Embryonic facial prominence (tissue), 1 donor: ENCODE measurements at regions not wholly inside any gene's neighbourhood (a gene's known extent, or its start where the extent isn't known, plus 50 kb on each side); places are given as distances from the start of the nearest gene placed in this dataset.
"Not testable (repeated sequence)": the region's sequence is repeated elsewhere in the genome, so short reads cannot be mapped to it uniquely, and the experiment has no call there.

Source experiments
- DNase-seq: peaks from one replicate; pipeline ENCODE4 v3.0.0-alpha.2; 2016; ENCODE audit errors: extremely low spot score

DNA sequence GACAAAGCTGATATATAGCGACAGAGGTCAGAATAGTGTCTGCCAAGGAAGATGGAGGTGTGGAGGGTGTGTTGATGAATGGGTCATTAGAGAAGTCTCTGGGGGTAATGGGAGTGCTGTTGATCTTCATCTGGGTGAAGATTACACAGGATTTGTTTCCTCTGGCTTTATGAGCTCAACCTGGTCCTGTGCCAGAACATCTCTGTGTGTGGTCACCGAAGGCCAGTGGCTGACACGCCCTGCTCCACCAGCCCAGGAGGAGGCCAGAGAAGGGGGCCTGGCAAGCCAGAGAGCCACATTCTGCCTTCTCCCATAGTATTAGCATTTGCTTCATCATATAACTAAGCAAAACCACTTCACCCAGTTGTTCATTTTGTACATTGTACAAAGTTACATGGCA lies 121.1 kb downstream of the ZNF621 start:
- DNase-seq: no peak

DNA sequence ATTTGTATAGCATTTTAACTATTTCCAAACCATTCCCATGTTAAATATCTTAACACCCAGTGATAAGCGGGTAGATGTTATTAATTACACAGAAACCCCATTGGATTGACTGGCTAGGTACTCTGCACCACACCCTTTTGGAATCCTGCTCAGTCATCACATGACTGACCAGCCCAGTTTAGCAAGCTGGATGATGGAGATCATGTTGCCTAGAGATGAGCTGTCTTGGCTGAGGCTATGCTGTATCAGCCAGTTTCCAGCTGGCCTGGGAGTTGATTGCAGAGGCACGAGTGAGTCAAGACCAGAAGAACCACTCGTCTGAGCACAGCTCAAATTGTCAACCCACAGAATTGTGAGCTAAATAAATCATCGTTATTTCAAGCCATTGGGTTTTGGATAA lies 124.6 kb downstream of the ZNF621 start:
- no peak for DNase-seq

DNA sequence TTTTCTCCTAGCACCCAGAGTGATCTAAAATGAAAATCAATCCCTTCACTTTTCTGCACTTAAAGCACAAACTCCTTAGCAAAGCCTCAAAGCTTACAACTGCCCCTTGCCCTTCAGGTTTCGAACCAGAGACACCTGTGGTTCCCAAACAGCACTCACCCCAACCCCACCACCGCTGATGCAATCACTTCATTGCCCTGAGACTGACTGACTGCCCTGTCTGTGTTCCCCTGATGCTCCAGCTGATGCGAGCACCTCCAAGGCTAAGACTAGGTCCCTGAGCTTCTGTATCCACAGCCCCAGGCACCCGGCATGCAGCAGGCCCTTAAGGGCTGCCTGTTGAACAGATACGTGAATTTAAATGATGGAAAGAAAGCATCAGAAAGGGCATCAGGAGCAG lies 127.3 kb downstream of the ZNF621 start:
- no peak for DNase-seq

DNA sequence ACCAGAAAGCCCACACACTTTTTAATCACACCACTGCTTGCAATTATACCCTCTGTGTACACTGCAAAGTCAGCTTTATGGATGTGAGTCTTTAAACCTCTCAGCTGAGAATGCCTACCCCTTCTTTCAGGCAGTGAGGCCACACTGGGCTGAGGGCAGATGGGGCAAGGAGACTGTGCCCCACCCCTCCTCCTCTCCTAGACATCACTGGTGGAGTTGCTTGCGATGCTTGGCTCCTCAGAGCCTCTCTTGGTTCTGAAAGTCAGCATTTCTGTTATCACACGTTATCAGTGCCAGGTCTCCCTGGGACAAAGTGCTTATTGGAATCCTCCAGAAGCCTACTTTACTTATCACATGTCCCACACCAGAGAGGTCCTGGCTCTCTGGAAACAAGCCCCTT lies 128.2 kb downstream of the ZNF621 start:
- DNase-seq: no peak

DNA sequence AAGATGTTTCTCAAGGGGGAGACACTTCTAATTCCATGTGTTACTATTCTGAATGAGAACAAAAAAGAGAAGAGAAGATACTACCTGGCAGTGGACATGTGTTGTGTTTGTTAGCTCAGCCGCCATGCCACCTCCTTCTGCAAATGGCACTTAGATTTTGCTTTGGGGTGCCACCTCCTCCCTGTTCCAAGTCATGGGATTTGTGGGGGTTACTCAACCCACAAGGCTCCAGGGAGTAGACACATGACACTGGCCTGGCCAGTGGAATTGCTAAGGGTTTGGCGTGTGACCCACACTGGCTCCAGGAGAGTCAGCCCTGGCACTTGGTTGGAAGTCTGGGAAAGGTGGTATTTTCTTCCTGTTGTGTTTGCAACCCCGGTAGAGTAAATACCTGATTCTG lies 129.1 kb downstream of the ZNF621 start:
- no peak for DNase-seq

DNA sequence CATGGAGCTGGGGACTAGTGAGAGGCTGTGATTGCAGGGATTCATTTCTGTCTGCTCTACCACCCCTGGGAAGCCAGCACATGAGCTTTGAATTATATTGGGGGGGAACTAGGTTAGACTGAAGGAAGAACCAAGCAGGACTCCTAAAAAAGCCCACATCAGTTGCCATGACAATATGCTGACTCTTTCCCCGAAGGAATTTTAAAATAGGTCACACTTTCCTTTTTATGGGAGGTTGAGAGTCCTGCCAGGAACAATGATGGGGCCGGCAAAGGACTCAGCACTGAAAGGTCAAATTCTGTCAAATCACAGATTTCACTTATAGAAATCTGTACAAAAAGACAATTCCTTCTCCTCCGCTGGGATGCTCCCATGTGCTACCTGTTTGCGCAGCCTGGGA lies 130.8 kb downstream of the ZNF621 start:
- no peak for DNase-seq

DNA sequence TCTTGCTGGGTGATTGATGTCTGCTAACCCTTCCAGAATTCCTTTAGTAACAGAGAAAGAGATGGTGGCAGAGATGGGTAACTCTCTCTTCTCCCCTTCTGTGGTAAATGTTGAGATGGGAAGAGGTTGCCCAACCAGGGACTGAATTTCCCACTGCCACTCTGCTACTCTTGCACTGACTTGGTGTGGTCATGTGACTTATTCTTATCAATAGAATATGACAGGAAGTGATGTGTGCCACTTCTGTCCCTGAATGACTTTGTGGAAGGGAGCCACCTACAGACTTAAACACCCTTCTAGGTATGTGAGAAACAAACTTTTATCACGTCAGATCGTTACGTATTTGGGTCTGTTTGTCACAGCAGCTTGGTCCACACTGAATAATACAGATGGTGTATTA lies 132.9 kb downstream of the ZNF621 start:
- no peak for DNase-seq

DNA sequence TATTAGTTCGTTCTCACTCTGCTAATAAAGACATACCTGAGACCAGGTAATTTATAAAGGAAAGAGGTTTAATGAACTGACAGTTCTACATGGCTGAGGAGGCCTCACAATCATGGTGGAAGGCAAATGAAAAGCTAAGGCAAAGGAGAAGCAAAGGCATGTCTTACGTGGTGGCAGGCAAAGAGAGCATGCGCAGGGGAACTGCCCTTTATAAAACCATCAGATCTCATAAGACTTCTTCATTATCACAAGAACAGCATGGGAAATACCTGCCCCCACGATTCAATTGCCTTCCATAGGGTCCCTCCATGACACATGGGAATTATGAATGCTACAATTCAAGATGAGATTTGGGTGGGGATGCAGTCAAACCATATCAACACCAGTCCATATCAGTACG lies 133.5 kb downstream of the ZNF621 start:
- no peak for DNase-seq

DNA sequence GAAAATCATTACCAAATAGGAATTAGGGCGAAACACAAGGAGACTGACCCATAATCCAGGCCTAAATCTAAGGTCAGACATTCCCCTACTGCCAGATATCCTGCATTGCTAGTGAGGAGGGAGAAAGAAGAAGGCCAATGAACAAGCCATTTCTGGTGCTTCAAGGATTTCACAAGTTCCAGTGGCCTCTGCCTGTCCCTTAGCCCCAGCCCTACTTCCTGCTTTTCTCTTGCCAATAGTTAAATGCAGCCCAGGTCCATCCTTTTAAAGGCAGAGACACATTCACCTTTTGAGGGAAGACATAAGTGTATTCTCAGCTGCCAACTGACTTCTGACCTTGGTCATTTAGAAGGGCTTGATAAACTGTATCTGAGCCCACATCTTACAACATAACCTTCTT lies 135.8 kb downstream of the ZNF621 start:
- DNase-seq: no peak

DNA sequence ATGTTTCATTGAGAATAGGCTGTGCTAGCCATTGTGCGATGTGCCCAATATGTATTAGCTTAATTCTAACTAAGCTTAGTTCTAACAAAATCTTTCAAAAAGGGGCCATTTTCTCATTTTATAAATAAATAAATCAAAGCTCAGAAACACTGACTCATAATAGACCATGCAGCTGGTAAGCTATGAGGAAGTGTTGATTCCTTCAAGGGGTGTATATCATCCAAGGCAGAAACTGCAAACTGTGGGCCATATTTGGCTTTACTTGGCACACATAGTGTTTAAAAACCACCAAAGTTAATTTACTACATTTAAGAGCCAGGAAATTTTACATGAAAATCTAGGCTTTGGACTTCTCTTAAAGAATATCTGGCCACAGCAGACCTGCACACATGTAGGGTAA lies 136.5 kb downstream of the ZNF621 start:
- no peak for DNase-seq

DNA sequence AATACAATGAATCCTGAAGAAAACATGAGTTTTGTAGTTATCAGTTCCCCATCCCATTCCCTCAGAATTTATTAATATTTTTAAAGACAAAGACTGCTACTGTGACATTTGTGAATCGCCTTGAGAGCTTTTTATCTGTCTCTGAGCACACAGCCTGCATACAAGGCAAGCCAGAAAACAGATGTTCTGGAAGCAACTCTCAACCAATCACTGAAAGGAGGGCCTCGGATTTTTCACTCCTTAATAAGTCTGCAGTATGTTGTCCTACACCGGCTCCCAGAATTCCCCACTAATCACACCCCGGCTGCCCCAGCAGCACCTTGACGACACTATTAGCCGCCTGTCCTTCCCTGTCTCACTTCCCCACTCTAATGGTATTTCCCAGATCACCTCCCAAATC lies 138.5 kb downstream of the ZNF621 start:
- no peak for DNase-seq

DNA sequence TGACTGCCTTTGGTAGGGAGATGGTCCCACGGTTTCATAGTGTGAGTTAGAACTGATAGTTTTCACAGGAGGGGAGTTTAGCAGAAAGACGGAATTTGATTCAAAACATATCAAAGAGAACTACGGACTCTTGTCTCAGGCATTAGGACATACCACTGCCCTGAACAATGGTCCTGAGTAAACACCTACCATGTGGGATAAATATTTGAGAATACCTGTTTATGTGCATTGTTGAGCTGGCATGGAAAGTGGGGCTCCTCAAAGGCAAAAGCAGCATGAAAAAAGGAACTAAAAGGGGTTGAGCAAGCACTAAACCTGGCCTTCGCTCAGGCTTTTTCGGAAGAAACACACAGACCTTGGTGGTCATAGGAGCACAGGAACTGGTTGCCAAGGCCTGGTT lies 144.4 kb downstream of the ZNF621 start:
- DNase-seq: no peak

DNA sequence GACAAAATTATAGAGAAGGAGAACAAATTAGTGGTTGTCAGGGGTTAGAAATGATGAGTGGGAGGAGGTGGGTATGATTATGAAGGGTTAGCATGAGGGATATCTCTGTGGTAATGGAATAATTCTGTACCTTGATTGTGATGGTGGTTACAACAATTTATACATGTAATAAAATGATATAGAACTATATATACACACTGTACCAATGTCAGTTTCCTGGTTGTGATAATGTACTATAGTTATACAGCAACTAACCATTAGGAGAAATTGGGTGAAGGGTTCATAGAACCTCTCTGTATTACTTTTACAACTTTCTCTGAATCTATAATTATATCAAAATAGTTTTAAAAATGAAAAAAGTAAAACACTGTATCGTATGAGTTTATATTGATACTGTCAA lies 148.1 kb downstream of the ZNF621 start:
- no peak for DNase-seq

DNA sequence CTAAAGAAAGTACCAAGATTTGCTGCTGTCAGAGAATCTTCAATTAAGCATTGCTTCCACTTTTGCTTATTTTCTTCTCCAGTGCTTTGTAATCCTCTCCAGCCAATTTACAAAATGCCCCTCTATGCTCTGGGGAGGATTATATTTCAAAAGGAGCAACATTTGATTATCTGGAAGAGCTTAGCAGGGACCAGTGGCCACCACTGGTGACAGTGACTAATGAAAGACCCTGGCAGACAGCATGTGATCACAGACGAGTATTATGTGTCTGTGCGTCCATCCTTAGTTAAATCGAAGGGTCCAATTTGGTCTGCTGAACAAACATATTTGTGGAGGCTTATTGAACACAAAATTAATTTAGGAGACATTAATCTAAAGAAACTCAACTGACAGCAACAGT lies 152.6 kb downstream of the ZNF621 start:
- DNase-seq: no peak

DNA sequence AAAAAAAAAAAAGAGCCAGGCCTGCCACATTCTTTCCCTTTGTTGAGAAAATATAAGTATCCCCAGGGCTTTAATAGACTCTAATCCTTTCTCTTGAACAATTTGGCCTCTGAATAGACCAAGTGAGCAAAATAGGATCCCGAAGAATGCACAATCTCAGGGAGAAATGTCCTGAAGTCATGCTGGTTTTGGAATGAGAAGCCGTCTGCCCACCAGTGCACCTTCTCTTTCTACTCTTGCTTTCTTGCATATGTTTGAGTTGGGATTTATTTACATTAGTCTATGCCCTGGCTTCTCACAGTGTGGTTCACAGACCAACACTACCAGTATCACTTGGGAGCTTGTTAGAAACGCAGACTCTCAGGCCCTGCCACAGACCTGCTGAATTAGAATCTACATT lies 153.0 kb downstream of the ZNF621 start:
- DNase-seq: no peak

DNA sequence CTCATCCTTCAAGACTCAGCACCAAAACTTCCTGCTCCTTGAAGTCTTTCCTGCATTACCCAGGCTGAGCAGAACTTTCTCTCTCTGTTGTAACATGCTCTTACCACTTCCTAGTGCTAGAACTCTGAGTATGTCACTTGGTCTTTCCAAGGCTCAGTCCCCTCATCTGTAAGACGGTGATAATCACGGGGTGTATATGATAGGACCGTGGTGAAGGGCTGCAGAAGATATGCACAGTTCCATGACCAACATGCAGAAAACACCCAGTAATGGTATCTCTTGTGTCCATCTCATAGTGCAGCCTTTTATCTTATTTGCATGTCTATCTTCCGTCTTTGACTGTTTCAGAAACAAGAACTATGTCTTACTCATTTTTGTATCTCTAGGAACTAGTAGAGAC lies 154.5 kb downstream of the ZNF621 start:
- no peak for DNase-seq

DNA sequence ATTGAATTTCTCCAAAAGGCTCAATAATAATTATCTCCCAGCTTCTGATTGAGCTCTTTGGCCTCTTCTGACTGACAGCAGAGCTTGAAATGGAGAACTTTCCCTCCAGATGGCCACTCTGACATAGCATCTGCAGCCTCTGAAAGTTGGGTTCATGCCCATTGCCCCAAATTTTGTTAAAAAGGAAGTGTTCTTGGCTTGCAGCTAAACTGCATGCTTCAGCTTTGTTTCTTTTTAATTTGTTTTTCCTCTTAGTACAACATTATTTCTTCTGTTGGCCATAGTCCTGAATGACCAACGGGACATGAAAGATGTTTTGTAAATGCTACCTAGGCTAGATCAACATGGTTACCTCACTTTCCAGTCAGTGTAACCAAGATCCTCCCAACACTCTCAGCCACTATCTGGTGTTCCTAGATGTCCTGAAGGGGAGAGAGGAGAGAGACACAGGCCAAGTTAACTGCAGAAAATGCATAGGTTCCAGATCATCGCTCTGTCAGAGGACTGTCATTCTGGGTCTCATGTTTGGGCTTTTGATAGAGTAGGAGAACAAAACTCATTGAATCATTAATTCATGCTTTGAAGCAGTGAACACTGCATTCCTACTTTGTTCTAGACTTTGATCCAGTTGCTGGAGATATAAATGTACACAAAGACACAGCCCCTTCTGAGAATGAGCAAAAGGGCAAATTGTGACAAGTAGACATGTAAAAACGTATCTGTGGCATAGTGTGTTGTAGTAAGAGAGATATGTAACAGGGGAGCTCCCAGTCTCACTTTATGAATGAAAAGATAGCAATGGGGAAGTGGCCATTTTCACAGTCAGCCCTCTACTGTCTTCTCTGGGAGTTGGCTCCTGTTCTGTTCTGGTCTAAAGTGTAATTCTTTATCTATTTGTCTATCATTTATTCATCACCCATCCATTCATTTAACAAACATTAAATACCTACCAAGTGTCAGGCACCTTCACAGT lies 156.2 kb downstream of the ZNF621 start:
- no peak for DNase-seq

DNA sequence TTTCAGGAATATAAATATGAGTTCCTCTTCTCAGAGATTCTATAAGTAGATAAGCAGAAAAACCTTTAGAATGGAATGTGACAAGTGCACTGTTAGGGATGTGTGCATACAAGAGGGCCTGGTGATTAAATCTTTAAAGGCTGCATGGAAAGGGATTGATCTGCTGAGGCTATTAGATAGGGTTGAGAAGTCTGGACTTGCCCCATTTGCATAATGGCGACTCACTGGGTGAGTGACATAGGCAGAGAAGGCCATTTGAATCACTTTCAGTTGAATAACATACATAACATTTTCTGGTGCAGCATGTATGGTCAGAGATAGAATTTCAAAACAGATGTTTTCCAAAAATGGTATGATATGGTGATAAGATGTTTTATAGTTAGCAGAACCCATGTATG lies 156.9 kb downstream of the ZNF621 start:
- no peak for DNase-seq

DNA sequence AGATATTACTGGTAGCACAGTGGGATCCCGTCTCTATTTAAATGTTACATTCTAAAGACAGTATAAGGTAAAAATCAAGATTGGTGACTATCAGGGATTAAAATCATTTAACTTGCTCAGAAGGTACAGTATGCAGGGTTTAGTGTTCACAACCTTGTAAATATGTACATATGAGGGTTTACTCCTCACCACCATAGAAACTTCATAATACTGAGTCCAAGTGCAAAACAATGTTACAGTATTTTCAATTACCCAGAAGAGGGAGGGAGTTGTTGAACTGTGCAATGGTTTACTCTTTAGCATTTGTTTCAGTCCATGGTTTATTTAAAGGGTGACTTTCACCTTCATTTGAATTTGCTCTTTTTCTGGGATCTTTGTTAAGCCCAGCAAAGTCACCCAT lies 165.1 kb downstream of the ZNF621 start:
- no peak for DNase-seq

DNA sequence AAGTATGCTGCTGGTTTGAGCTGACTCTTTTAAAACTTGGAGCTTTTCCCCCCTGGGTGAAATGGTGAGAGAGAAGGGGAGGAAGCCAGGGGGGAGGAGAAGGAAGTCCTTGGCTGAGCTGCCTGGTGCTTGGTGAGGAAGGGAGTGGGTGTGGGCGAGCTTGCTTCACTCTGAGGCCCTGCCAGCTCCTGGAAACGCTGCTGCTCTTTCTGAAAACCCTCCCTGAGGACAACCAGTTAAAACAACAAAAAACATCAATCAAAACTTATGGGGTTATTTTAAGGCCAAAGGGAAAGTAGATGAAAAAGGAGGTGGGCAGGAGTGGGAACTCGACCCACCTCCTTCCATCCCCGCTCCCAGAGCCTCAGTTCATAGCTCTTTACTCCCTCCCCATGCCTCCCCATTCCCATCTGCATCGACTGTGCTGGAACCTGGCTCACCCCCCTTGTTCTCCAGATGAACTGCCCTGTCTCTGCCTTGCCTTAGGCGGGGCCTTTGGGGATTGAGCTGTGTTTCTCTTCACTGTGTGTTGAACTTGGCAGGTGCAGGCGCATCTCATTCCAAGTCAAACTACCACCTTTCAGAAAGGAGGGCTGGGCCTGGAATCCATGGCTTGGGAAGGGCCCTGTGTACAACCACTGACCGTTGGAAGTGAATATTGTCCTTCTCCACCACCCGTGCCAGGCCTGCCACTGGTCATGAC lies 166.1 kb downstream of the ZNF621 start:
- DNase-seq: peak; percentile 7

DNA sequence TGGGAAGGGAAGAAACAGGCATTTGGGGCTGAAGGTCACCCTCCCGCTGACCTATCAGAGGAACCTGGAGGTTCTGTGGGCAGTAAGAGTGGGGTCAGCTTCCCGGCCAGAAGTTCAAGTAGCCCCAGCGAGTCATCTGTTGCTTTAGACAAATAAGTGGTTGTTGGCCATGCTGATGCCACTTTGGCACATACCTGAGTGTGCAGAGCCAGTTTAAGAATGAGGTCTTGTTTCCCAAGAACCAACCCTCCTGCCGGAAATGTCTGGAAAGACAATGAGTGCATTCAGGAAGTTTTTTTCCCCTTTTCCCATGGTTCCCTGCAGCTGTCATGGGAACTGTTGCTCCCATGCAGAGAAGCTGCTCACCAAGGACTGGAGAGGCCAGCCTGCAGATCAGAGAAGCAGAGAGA lies 166.7 kb downstream of the ZNF621 start:
- no peak for DNase-seq

DNA sequence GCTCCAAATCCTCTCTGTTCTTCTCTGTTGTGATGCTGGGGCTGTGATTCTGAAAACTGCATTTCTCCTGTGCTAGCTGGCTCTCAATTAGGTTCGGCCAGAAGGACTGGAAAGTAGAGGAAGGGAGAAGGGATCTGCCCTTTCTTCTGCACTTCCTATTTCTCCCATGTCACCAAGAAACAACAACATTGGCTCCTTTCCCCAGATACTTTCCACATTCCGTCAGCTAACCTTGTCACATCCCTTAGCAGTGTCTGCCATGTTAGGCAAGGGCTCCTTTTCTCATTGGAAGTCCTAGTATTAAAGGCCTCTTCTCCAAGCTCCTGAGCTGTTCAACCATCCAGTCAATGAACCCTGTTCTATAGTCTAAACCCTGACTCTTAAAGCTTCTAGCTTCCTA lies 171.1 kb downstream of the ZNF621 start:
- no peak for DNase-seq

DNA sequence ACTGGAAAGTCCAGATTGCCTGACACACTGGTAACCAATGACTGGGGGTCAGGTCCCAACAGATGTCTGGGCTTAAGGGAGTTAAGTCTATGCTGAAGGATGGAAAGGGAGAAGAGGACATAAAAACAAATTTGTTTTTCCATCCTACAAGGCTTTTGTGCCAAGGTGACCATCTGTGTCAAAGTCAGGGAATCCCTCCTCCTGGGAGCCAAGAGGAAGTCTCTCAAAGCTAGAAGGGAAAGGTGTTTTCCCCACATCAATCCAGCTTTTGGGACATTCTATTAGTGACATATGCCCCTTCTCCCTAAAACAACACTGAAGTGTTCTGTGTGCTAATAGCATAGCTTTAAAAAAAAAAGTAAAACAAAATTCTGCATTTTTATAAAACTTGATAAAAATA lies 173.9 kb downstream of the ZNF621 start:
- not testable (repeated sequence) for DNase-seq
